Endothelial cell (in vitro differentiated cells): ENCODE measurements at regions not wholly inside any gene's neighbourhood (a gene's known extent, or its start where the extent isn't known, plus 50 kb on each side); places are given as distances from the start of the nearest gene placed in this dataset.

ENCODE experiments used
- DNase-seq: peaks from one replicate; pipeline ENCODE4 v3.0.0; 2021; ENCODE audit warnings: low spot score
- H3K27ac Mint-ChIP-seq: one replicate; pipeline ENCODE4 v1.8.0; 2021; ENCODE audit warnings: mixed read lengths, inconsistent platforms; ENCODE audit not compliant: unreplicated experiment
- H3K27me3 Mint-ChIP-seq: one replicate; pipeline ENCODE4 v1.8.0; 2021; ENCODE audit warnings: mild to moderate bottlenecking, moderate library complexity, mixed read lengths, inconsistent platforms; ENCODE audit not compliant: unreplicated experiment
- H3K36me3 Mint-ChIP-seq: one replicate; pipeline ENCODE4 v1.8.0; 2021; ENCODE audit warnings: mild to moderate bottlenecking, low read depth, mixed read lengths, inconsistent platforms; ENCODE audit not compliant: unreplicated experiment
- H3K4me1 Mint-ChIP-seq: one replicate; pipeline ENCODE4 v1.8.0; 2021; ENCODE audit warnings: mild to moderate bottlenecking, mixed read lengths, inconsistent platforms; ENCODE audit not compliant: unreplicated experiment
- H3K4me3 Mint-ChIP-seq: one replicate; pipeline ENCODE4 v1.8.0; 2021; ENCODE audit warnings: mild to moderate bottlenecking, mixed read lengths, inconsistent platforms; ENCODE audit not compliant: unreplicated experiment
- H3K9me3 Mint-ChIP-seq: one replicate; pipeline ENCODE4 v1.8.0; 2021; ENCODE audit warnings: mixed read lengths, inconsistent platforms; ENCODE audit not compliant: unreplicated experiment
- CTCF ChIP-seq: fragments of 200-600 bp; sonication (generic); IDR thresholded peaks from one replicate; pipeline ENCODE4 v1.5.0; 2021; ENCODE audit warnings: antibody characterized with exemption; ENCODE audit not compliant: unreplicated experiment

- Mint-ChIP-seq H3K36me3 (no peaks in the 10 kb centered on the region), H3K9me3 (no peaks in the 10 kb centered on the region), H3K27ac (no peak overlapping the region), H3K4me3 (no peak overlapping the region), H3K27me3 (peaks cover 2% of the 10 kb centered on the region), H3K4me1 (peaks cover 9% of the 10 kb centered on the region)
- no peak for DNase-seq
- TF ChIP-seq CTCF, result no peak
These were observed 169.9 kb downstream of the EN1 start for GRCh38 chr2:118677546-118677945.

DNA sequence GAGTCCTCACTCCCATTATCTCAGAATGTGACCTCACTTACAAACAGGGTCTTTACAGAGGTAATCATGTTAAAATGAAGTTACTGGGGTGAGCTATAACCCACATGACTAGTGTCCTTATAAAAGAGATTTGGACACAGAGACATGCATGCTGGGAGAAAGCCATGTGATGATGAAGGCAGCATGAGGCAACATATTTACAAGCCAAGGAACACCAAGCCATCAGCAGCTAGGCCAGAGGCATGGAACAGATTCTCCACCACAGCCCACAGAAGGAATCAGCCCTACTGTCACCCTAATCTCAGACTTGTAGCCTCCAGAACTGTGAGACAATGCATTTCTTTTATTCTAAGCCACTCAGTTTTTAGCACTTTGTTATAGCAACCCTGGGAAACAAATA is 171.9 kb downstream of the EN1 start:
- Mint-ChIP-seq H3K27ac (no peak overlapping the region), H3K9me3 (no peaks in the 10 kb centered on the region), H3K4me1 (peaks cover 9% of the 10 kb centered on the region), H3K27me3 (peaks cover 2% of the 10 kb centered on the region), H3K36me3 (no peaks in the 10 kb centered on the region), H3K4me3 (peak overlapping the region; percentile 47)
- DNase-seq, result no peak
- TF ChIP-seq CTCF, result no peak

- Mint-ChIP-seq H3K36me3 (no peaks in the 10 kb centered on the region), H3K4me3 (no peak overlapping the region), H3K27ac (no peak overlapping the region), H3K4me1 (no peaks in the 10 kb centered on the region), H3K9me3 (no peaks in the 10 kb centered on the region), H3K27me3 (no peaks in the 10 kb centered on the region)
- no peak for DNase-seq
- no peak for TF ChIP-seq CTCF
These were observed 174.8 kb downstream of the EN1 start for GRCh38 chr2:118672571-118673158.

GRCh38 chr2:118671701-118672454 is 175.6 kb downstream of the EN1 start:
- Mint-ChIP-seq H3K36me3 (no peaks in the 10 kb centered on the region), H3K4me1 (no peaks in the 10 kb centered on the region), H3K9me3 (no peaks in the 10 kb centered on the region), H3K27me3 (no peaks in the 10 kb centered on the region), H3K4me3 (no peak overlapping the region), H3K27ac (no peak overlapping the region)
- no peak for DNase-seq
- TF ChIP-seq CTCF, result no peak

DNA sequence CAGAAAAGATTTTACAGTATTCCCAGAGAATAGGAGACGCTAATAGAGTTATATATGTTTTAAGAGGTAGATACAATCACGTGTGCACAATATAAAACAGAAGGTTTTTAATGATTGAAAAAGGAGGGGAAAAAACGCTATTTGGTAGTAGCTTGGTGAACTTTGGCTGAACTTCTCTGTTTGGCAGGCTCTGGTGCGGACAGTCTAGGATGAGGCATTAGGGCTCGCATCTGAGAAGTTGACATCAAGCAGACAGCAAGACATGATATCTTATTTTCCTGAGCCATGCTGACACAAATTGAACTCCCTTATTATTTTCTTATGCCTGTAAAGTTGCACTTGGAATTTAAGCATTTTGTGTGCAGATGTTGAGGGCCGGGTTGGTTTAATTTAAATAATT is 176.6 kb downstream of the EN1 start:
- no peak for TF ChIP-seq CTCF
- Mint-ChIP-seq H3K27ac (no peak overlapping the region), H3K4me3 (no peak overlapping the region), H3K27me3 (no peaks in the 10 kb centered on the region), H3K4me1 (no peaks in the 10 kb centered on the region), H3K36me3 (no peaks in the 10 kb centered on the region), H3K9me3 (no peaks in the 10 kb centered on the region)
- no peak for DNase-seq
